ENCODE measurements at regions not wholly inside any gene's neighbourhood (a gene's known extent, or its start where the extent isn't known, plus 50 kb on each side); places are given as distances from the start of the nearest gene placed in this dataset.

GRCh38 chr7:35513828-35514227 lies 181.1 kb downstream of the HERPUD2 start:
- H3K36me3 ChIP-seq (ENCODE audit: control insufficient read depth, insufficient read depth, low read length) = no peaks in the 10 kb centered on the region
- in situ Hi-C loops (cut with MboI) (no loop called here), intact Hi-C loops (cut with micrococcal nuclease) (no loop called here)
- TF ChIP-seq MIER1 (IDR thresholded peaks at IDR 0.05; ENCODE audit: low read depth) (no peak), ZNF695 (CRISPR knock-in tag; IDR thresholded peaks at IDR 0.05) (no peak), ZBTB17 (CRISPR knock-in tag; IDR thresholded peaks at IDR 0.05) (no peak), IRF1 (CRISPR knock-in tag; IDR thresholded peaks at IDR 0.05; ENCODE audit: borderline replicate concordance) (no peak), FOSL1 (tag; conservative IDR thresholded peaks at IDR 0.05) (no peak), ZNF23 (CRISPR knock-in tag; IDR thresholded peaks at IDR 0.05) (no peak), ZNF699 (CRISPR knock-in tag; IDR thresholded peaks at IDR 0.05; ENCODE audit: insufficient replicate concordance) (no peak), NFIX (CRISPR knock-in tag; IDR thresholded peaks at IDR 0.05; ENCODE audit: low read depth) (no peak), TGIF2 (CRISPR knock-in tag; IDR thresholded peaks at IDR 0.05) (no peak), ZNF408 (CRISPR knock-in tag; IDR thresholded peaks at IDR 0.05; ENCODE audit: low read depth) (no peak), DLX4 (CRISPR knock-in tag; IDR thresholded peaks at IDR 0.05) (no peak), GATA2 (CRISPR knock-in tag; IDR thresholded peaks at IDR 0.05) (no peak), CREM (IDR thresholded peaks at IDR 0.05; ENCODE audit: low read depth) (no peak), BRF1 (IDR thresholded peaks at IDR 0.05; ENCODE audit: borderline replicate concordance, extremely low read depth, insufficient read length) (no peak)
- TF ChIP-seq, protein P1, sequence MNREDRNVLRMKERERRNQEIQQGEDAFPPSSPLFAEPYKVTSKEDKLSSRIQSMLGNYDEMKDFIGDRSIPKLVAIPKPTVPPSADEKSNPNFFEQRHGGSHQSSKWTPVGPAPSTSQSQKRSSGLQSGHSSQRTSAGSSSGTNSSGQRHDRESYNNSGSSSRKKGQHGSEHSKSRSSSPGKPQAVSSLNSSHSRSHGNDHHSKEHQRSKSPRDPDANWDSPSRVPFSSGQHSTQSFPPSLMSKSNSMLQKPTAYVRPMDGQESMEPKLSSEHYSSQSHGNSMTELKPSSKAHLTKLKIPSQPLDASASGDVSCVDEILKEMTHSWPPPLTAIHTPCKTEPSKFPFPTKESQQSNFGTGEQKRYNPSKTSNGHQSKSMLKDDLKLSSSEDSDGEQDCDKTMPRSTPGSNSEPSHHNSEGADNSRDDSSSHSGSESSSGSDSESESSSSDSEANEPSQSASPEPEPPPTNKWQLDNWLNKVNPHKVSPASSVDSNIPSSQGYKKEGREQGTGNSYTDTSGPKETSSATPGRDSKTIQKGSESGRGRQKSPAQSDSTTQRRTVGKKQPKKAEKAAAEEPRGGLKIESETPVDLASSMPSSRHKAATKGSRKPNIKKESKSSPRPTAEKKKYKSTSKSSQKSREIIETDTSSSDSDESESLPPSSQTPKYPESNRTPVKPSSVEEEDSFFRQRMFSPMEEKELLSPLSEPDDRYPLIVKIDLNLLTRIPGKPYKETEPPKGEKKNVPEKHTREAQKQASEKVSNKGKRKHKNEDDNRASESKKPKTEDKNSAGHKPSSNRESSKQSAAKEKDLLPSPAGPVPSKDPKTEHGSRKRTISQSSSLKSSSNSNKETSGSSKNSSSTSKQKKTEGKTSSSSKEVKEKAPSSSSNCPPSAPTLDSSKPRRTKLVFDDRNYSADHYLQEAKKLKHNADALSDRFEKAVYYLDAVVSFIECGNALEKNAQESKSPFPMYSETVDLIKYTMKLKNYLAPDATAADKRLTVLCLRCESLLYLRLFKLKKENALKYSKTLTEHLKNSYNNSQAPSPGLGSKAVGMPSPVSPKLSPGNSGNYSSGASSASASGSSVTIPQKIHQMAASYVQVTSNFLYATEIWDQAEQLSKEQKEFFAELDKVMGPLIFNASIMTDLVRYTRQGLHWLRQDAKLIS (CRISPR knock-in tag; IDR thresholded peaks at IDR 0.05) = no peak
- TF ChIP-seq, protein P2, sequence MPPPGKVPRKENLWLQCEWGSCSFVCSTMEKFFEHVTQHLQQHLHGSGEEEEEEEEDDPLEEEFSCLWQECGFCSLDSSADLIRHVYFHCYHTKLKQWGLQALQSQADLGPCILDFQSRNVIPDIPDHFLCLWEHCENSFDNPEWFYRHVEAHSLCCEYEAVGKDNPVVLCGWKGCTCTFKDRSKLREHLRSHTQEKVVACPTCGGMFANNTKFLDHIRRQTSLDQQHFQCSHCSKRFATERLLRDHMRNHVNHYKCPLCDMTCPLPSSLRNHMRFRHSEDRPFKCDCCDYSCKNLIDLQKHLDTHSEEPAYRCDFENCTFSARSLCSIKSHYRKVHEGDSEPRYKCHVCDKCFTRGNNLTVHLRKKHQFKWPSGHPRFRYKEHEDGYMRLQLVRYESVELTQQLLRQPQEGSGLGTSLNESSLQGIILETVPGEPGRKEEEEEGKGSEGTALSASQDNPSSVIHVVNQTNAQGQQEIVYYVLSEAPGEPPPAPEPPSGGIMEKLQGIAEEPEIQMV (tag; conservative IDR thresholded peaks at IDR 0.05; ENCODE audit: low read depth) = no peak
- FAIRE-seq (no peak), DNase-seq (ENCODE audit: extremely low read depth in 1 of 4, low spot score in 3 of 4) (no peak), ATAC-seq (no peak)
- no peaks in the 10 kb centered on the region; a peak in 1 of 5 replicates for H3K27me3 ChIP-seq (ENCODE audit: control insufficient read depth in 2 of 2, insufficient read depth in 2 of 2, low read length in 2 of 2)
- no peak overlapping the region for H3K27ac ChIP-seq (ENCODE audit: extremely low read depth, low read depth, low read length)
- no TSS peak for BruUV-seq (replicated peaks)
- H4K20me1 ChIP-seq (replicated peaks; ENCODE audit: control insufficient read depth, insufficient read depth, low read length) = no peaks in the 10 kb centered on the region
- no peak overlapping the region for H2AFZ ChIP-seq (ENCODE audit: low read depth, low read length)
- ChIA-PET CTCF (ENCODE audit: low intra/inter-chr PET ratio) (no interaction called here), POLR2A (interaction anchor here (0.6 kb wide), 1 partner anchor 890 kb away, joined by 3 read pairs; no protein-coding TSS in a partner anchor)
- H3K9me1 ChIP-seq (ENCODE audit: control insufficient read depth, insufficient read depth, low read length) = no peaks in the 10 kb centered on the region
- no peaks in the 10 kb centered on the region for H3K9me3 ChIP-seq (replicated peaks; ENCODE audit: control insufficient read depth, insufficient read depth, low read depth, low read length)
- no peak overlapping the region for H3K9ac ChIP-seq (ENCODE audit: insufficient read depth in 1 of 2, low read depth in 2 of 2, low read length in 2 of 2)
- H3K4me1 ChIP-seq (replicated peaks in 1 of 2; ENCODE audit: control insufficient read depth in 2 of 2, insufficient read depth in 2 of 2, low read length in 2 of 2) = no peaks in the 10 kb centered on the region
- H3K4me3 ChIP-seq = no peak overlapping the region
- H3K4me2 ChIP-seq (ENCODE audit: insufficient read depth, low read length) = no peak overlapping the region
- H3K79me2 ChIP-seq (ENCODE audit: control insufficient read depth, insufficient read depth, low read length) = no peaks in the 10 kb centered on the region
